Body of pancreas (tissue), 4 donors: ENCODE measurements at regions not wholly inside any gene's neighbourhood (a gene's known extent, or its start where the extent isn't known, plus 50 kb on each side); places are given as distances from the start of the nearest gene placed in this dataset.

ENCODE experiments used
- CTCF ChIP-seq, 7 experiments: fragments of 450-650 bp in 4 of 7; fragments of 200-600 bp in 3 of 7; sonication (generic) in 3 of 7; IDR thresholded peaks; one replicate each; pipeline ENCODE4 v1.5.1; 2016 to 2019; ENCODE audit warnings: antibody characterized with exemption in 7 of 7
- POLR2A ChIP-seq, 3 donors: fragments of 450-650 bp; IDR thresholded peaks; one replicate each; pipeline ENCODE4 v1.6.1; 2016; ENCODE audit warnings: antibody characterized with exemption in 3 of 3, mild to moderate bottlenecking in 2 of 3

DNA sequence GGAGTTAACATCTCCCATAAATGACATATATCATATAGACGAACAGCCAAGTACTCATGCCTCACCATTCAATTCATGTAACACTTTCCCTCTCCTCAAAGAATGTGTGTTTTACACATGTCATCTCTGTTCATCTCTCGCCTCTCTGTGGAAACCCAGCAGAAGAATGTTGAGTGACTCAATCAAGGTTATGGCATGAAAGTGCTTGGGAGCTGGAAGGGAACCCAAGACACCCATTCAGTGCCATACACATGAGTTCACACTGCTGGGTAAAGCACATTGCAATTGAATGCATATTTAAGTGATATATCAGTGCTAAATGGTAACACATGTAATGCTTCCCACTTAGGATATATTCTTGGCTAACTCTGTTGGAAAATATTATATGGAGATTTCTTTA is 322.9 kb downstream of the PTEN start:
- TF ChIP-seq CTCF (IDR thresholded peaks at IDR 0.05) (no peak), POLR2A (IDR thresholded peaks at IDR 0.05) (no peak)
